ENCODE measurements at regions not wholly inside any gene's neighbourhood (a gene's known extent, or its start where the extent isn't known, plus 50 kb on each side); places are given as distances from the start of the nearest gene placed in this dataset.

DNA sequence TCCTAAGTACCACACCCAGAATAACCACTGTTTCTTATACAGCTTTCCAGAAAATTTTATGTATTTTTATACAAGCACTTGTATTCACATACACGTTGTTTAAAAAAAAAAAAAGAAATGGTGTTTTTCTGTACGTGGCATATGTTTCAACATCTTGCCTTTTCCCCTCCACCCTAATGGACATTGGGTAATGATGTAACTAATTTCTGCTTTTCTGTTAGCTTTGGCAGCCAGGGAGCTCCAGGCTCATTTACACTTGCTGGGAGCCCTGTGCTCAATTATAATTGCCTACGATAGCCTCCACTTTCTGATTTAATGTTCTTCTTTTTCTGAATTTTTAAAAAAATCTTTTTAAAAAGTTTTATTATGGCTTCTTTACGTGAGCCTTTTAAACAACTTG, 352.4 kb downstream of the UTRN start:
- TF ChIP-seq POLR2A (IDR thresholded peaks at IDR 0.05): no peak
- TF ChIP-seq, protein P1, sequence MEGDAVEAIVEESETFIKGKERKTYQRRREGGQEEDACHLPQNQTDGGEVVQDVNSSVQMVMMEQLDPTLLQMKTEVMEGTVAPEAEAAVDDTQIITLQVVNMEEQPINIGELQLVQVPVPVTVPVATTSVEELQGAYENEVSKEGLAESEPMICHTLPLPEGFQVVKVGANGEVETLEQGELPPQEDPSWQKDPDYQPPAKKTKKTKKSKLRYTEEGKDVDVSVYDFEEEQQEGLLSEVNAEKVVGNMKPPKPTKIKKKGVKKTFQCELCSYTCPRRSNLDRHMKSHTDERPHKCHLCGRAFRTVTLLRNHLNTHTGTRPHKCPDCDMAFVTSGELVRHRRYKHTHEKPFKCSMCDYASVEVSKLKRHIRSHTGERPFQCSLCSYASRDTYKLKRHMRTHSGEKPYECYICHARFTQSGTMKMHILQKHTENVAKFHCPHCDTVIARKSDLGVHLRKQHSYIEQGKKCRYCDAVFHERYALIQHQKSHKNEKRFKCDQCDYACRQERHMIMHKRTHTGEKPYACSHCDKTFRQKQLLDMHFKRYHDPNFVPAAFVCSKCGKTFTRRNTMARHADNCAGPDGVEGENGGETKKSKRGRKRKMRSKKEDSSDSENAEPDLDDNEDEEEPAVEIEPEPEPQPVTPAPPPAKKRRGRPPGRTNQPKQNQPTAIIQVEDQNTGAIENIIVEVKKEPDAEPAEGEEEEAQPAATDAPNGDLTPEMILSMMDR (IDR thresholded peaks at IDR 0.05): no peak
